ENCODE measurements at regions not wholly inside any gene's neighbourhood (a gene's known extent, or its start where the extent isn't known, plus 50 kb on each side); places are given as distances from the start of the nearest gene placed in this dataset.

GRCh38 chr15:98131924-98132323, 171.4 kb downstream of the ARRDC4 start:
- ATAC-seq, result no peak
- Histone ChIP-seq H3K36me3 (no peaks in the 10 kb centered on the region), H3K27ac (no peak overlapping the region), H3K27me3 (peaks cover 0 to 5% (median 0%) of the 10 kb centered on the region in 7 donors), H3K4me1 (no peaks in the 10 kb centered on the region), H3K4me3 (no peak overlapping the region), H3K9me3 (peaks cover 0 to 4% (median 0%) of the 10 kb centered on the region in 11 donors)
- intact Hi-C loops (cut with DNase I), result no loop called here
- DNase-seq, result no peak
- WGBS, 2 donors, result 60 to 69% methylated on average over 4 of the region's 4 CpGs
- TF ChIP-seq CTCF (IDR thresholded peaks at IDR 0.05), result no peak

GRCh38 chr15:98134905-98135304, 174.4 kb downstream of the ARRDC4 start:
- Histone ChIP-seq H3K4me1 (no peaks in the 10 kb centered on the region), H3K27me3 (peaks cover 0 to 9% (median 3%) of the 10 kb centered on the region in 7 donors), H3K27ac (no peak overlapping the region), H3K4me3 (no peak overlapping the region), H3K36me3 (no peaks in the 10 kb centered on the region), H3K9me3 (peaks cover 0 to 4% (median 0%) of the 10 kb centered on the region in 11 donors)
- no peak for ATAC-seq
- no peak for DNase-seq
- no peak for TF ChIP-seq CTCF (IDR thresholded peaks at IDR 0.05)
- intact Hi-C loops (cut with DNase I), result no loop called here
- 75 to 81% methylated on average over 7 of the region's 7 CpGs for WGBS, 2 donors

- WGBS, 2 donors, result 76 to 89% methylated on average over 6 of the region's 6 CpGs
Measured at GRCh38 chr15:98138910-98139309, 178.4 kb downstream of the ARRDC4 start.

GRCh38 chr15:98139337-98139736, 178.8 kb downstream of the ARRDC4 start:
- Histone ChIP-seq H3K9me3 (no peaks in the 10 kb centered on the region), H3K27me3 (peaks cover 0 to 9% (median 3%) of the 10 kb centered on the region in 7 donors), H3K4me1 (no peaks in the 10 kb centered on the region), H3K36me3 (no peaks in the 10 kb centered on the region), H3K27ac (no peak overlapping the region), H3K4me3 (no peak overlapping the region)
- 65 to 67% methylated on average over 4 of the region's 4 CpGs for WGBS, 2 donors
- ATAC-seq (no peak), DNase-seq (no peak)
- intact Hi-C loops (cut with DNase I), result no loop called here
- no peak for TF ChIP-seq CTCF (IDR thresholded peaks at IDR 0.05)

More at GRCh38 chr15:98138910-98139309, 178.4 kb downstream of the ARRDC4 start:
- intact Hi-C loops (cut with DNase I), result no loop called here
- H3K4me1 ChIP-seq, result no peaks in the 10 kb centered on the region
- no peaks in the 10 kb centered on the region for H3K36me3 ChIP-seq
- H3K9me3 ChIP-seq, result no peaks in the 10 kb centered on the region
- DNase-seq (no peak), ATAC-seq (no peak)
- no peak for TF ChIP-seq CTCF (IDR thresholded peaks at IDR 0.05)
- H3K4me3 ChIP-seq, result no peak overlapping the region
- no peak overlapping the region for H3K27ac ChIP-seq
- H3K27me3 ChIP-seq, result peaks cover 0 to 9% (median 3%) of the 10 kb centered on the region in 7 donors

Measured in heart right ventricle (tissue), 16 donors.